CD14-positive monocyte (primary cell): ENCODE measurements at regions not wholly inside any gene's neighbourhood (a gene's known extent, or its start where the extent isn't known, plus 50 kb on each side); places are given as distances from the start of the nearest gene placed in this dataset.

ENCODE experiments used
- DNase-seq, 3 donors: peaks; one replicate each; pipeline ENCODE4 v3.0.0-alpha.2; 2011 to 2022
- H2AFZ ChIP-seq: 2 replicates; pipeline ENCODE4 v1.6.0; 2012; ENCODE audit warnings: mild to moderate bottlenecking, low read depth, low read length, inconsistent platforms; ENCODE audit not compliant: insufficient read depth, poor library complexity, severe bottlenecking
- H3K27ac ChIP-seq, 2 donors: 1 replicate in 1 of 2; 2 replicates in 1 of 2; pipeline ENCODE4 v1.5.1; 2012 to 2013; ENCODE audit warnings: low read length in 2 of 2, control low read depth in 1 of 2, inconsistent platforms in 1 of 2, low read depth in 1 of 2, mild to moderate bottlenecking in 1 of 2
- H3K27me3 ChIP-seq, 2 donors: one replicate each; pipeline versions ENCODE4 v1.6.0 to v1.6.1; 2011 to 2013; ENCODE audit warnings: low read length in 2 of 2; ENCODE audit not compliant: control insufficient read depth in 2 of 2, insufficient read depth in 2 of 2
- H3K36me3 ChIP-seq, 2 donors: replicated peaks in 1 of 2; 1 replicate in 1 of 2; 2 replicates in 1 of 2; pipeline versions ENCODE4 v1.5.1 to v1.6.1; 2012 to 2013; ENCODE audit warnings: low read length in 2 of 2, control low read depth in 1 of 2, inconsistent platforms in 1 of 2, mild to moderate bottlenecking in 1 of 2; ENCODE audit not compliant: insufficient read depth in 2 of 2, control insufficient read depth in 1 of 2
- H3K4me1 ChIP-seq, 2 donors: 1 replicate in 1 of 2; 2 replicates in 1 of 2; pipeline versions ENCODE4 v1.5.1 to v1.6.1; 2012 to 2013; ENCODE audit warnings: low read length in 2 of 2, control low read depth in 1 of 2, inconsistent platforms in 1 of 2, mild to moderate bottlenecking in 1 of 2, moderate library complexity in 1 of 2; ENCODE audit not compliant: insufficient read depth in 2 of 2, control insufficient read depth in 1 of 2
- H3K4me2 ChIP-seq: replicated peaks from 2 replicates; pipeline ENCODE3; 2012; ENCODE audit warnings: low read length, moderate library complexity, mild to moderate bottlenecking; ENCODE audit not compliant: poor library complexity, severe bottlenecking; ENCODE audit errors: extremely low read depth
- H3K4me3 ChIP-seq, 3 experiments: fragments of 200-600 bp in 1 of 3; sonication (generic) in 1 of 3; replicated peaks in 1 of 3; 1 replicate in 2 of 3; 2 replicates in 1 of 3; pipeline ENCODE4 v1.5.1; 2011 to 2013; ENCODE audit warnings: low read length in 3 of 3, mild to moderate bottlenecking in 3 of 3, control low read depth in 2 of 3, low read depth in 2 of 3, inconsistent platforms in 1 of 3, moderate library complexity in 1 of 3
- H3K79me2 ChIP-seq: 2 replicates; pipeline ENCODE4 v1.6.0; 2012; ENCODE audit warnings: mild to moderate bottlenecking, control low read depth, inconsistent platforms, low read length, moderate library complexity; ENCODE audit not compliant: insufficient read depth
- H3K9ac ChIP-seq: 2 replicates; pipeline ENCODE4 v1.6.0; 2017; ENCODE audit warnings: low read length, mild to moderate bottlenecking; ENCODE audit not compliant: insufficient read depth, poor library complexity, severe bottlenecking
- H3K9me3 ChIP-seq, 2 donors: replicated peaks in 1 of 2; 1 replicate in 1 of 2; 2 replicates in 1 of 2; pipeline versions ENCODE4 v1.5.1 to v1.6.1; 2012 to 2013; ENCODE audit warnings: low read length in 2 of 2, control low read depth in 1 of 2; ENCODE audit not compliant: control insufficient read depth in 1 of 2, insufficient read depth in 1 of 2
- H4K20me1 ChIP-seq: 2 replicates; pipeline ENCODE4 v1.6.0; 2012; ENCODE audit warnings: mild to moderate bottlenecking, low read length, control low read depth, moderate library complexity; ENCODE audit not compliant: insufficient read depth
- H3K27ac Mint-ChIP-seq, 7 donors: one replicate each; pipeline ENCODE4 v1.8.0; 2020; ENCODE audit warnings: mild to moderate bottlenecking in 7 of 7, mixed read lengths in 7 of 7, moderate library complexity in 6 of 7, inconsistent platforms in 2 of 7
- H3K27me3 Mint-ChIP-seq, 3 donors: one replicate each; pipeline ENCODE4 v1.8.0; 2021 to 2022; ENCODE audit warnings: low read depth in 3 of 3, mild to moderate bottlenecking in 3 of 3, mixed read lengths in 3 of 3, moderate library complexity in 3 of 3, inconsistent platforms in 1 of 3
- H3K36me3 Mint-ChIP-seq, 2 donors: one replicate each; pipeline ENCODE4 v1.8.0; 2020; ENCODE audit warnings: mixed read lengths in 2 of 2, inconsistent platforms in 1 of 2, mild to moderate bottlenecking in 1 of 2
- H3K4me1 Mint-ChIP-seq: one replicate; pipeline ENCODE4 v1.8.0; 2020; ENCODE audit warnings: mild to moderate bottlenecking, mixed read lengths
- H3K4me3 Mint-ChIP-seq, 2 donors: one replicate each; pipeline ENCODE4 v1.8.0; 2020; ENCODE audit warnings: mild to moderate bottlenecking in 2 of 2, mixed read lengths in 2 of 2, moderate library complexity in 1 of 2
- H3K9me3 Mint-ChIP-seq, 7 donors: one replicate each; pipeline ENCODE4 v1.8.0; 2020 to 2022; ENCODE audit warnings: mixed read lengths in 7 of 7, mild to moderate bottlenecking in 6 of 7, moderate library complexity in 6 of 7, inconsistent platforms in 2 of 7
- WGBS: methylation state at CpG from one replicate; pipeline ENCODE4 v1.1.5; 2013; ENCODE audit warnings: missing lambda C conversion rate; ENCODE audit not compliant: insufficient coverage; 5-methylcytosine and 5-hydroxymethylcytosine counted together
- intact Hi-C, 2 donors: fragments of 100-400 bp; cut with micrococcal nuclease; formaldehyde crosslinking; loops; one replicate each; pipeline versions ENCODE4 v1.15.0 to v1.15.1; 2023
- TF ChIP-seq, protein P1 (sequence below): fragments of 200-600 bp; IDR thresholded peaks from one replicate; pipeline ENCODE4 v1.8.0; 2022; ENCODE audit warnings: antibody characterized with exemption, mild to moderate bottlenecking

DNA sequence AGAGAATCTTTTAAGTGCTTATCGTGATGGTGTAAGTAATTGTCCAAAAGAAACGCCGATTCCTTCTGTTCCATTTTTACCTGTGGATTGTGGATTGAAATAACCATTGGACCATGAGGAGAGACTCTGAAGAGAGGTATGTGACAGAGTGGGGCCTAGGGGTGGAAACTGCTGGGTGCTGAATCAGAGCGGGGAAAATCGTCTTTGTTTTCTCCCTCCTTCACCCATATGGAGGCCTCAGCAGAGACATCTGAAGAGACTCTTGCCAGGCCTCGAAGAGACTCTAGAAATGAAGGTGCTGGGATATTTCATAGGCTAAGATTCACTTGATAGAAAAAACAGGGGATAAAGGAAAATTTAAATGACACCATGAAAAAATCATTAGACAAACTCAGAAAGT is 1327.0 kb downstream of the BRINP3 start:
- Histone ChIP-seq H3K9me3 (peaks cover 0 to 9% of the 10 kb centered on the region in 2 donors), H3K79me2 (no peaks in the 10 kb centered on the region), H3K4me2 (no peak overlapping the region), H3K4me1 (no peaks in the 10 kb centered on the region), H4K20me1 (no peaks in the 10 kb centered on the region), H3K9ac (no peak overlapping the region), H3K4me3 (no peak overlapping the region), H2AFZ (no peak overlapping the region), H3K27me3 (no peaks in the 10 kb centered on the region), H3K36me3 (no peaks in the 10 kb centered on the region), H3K27ac (no peak overlapping the region)
- Mint-ChIP-seq H3K4me3 (no peak overlapping the region), H3K27me3 (no peaks in the 10 kb centered on the region), H3K27ac (no peak overlapping the region), H3K9me3 (peaks cover 0 to 4% (median 3%) of the 10 kb centered on the region in 7 donors), H3K4me1 (no peaks in the 10 kb centered on the region), H3K36me3 (no peaks in the 10 kb centered on the region)
- intact Hi-C loops, result no loop called here
- no CpG with 5 or more reads among the region's 6 CpGs for WGBS
- TF ChIP-seq, protein P1, sequence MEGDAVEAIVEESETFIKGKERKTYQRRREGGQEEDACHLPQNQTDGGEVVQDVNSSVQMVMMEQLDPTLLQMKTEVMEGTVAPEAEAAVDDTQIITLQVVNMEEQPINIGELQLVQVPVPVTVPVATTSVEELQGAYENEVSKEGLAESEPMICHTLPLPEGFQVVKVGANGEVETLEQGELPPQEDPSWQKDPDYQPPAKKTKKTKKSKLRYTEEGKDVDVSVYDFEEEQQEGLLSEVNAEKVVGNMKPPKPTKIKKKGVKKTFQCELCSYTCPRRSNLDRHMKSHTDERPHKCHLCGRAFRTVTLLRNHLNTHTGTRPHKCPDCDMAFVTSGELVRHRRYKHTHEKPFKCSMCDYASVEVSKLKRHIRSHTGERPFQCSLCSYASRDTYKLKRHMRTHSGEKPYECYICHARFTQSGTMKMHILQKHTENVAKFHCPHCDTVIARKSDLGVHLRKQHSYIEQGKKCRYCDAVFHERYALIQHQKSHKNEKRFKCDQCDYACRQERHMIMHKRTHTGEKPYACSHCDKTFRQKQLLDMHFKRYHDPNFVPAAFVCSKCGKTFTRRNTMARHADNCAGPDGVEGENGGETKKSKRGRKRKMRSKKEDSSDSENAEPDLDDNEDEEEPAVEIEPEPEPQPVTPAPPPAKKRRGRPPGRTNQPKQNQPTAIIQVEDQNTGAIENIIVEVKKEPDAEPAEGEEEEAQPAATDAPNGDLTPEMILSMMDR, result no peak
- no peak for DNase-seq

DNA sequence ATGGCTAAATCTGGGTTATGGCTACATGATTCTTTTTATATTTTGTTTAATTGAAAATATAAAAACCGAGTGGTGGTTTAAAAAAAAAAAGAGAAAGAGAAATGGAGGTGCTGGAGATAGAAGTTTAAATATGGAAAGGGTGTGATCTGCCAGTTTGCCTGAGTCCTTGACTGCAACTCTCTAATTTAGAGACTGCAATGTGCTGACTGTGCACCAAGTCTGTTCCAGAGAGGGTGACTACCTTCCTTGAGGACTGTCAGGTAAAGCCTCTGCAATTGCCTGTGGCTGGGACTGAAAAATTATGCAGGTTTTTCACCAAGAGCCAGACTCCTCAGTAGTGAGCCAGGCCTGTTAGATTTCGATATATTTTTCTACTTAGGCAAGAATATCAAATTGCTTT is 1326.3 kb downstream of the BRINP3 start:
- DNase-seq, result no peak
- no peaks in the 10 kb centered on the region for H3K36me3 ChIP-seq
- intact Hi-C loops, result no loop called here

More for the DNA sequence above, 1326.3 kb downstream of the BRINP3 start:
- Mint-ChIP-seq H3K4me3 (no peak overlapping the region), H3K27ac (no peak overlapping the region), H3K4me1 (no peaks in the 10 kb centered on the region), H3K27me3 (no peaks in the 10 kb centered on the region), H3K36me3 (no peaks in the 10 kb centered on the region), H3K9me3 (peaks cover 0 to 6% (median 4%) of the 10 kb centered on the region in 7 donors)
- TF ChIP-seq, protein P1, result no peak
- Histone ChIP-seq H3K79me2 (no peaks in the 10 kb centered on the region), H3K4me1 (no peaks in the 10 kb centered on the region), H3K9me3 (peaks cover 0 to 11% of the 10 kb centered on the region in 2 donors), H3K4me2 (no peak overlapping the region), H3K27me3 (no peaks in the 10 kb centered on the region), H4K20me1 (no peaks in the 10 kb centered on the region), H2AFZ (no peak overlapping the region), H3K9ac (no peak overlapping the region), H3K27ac (no peak overlapping the region), H3K4me3 (no peak overlapping the region)
- no CpG with 5 or more reads among the region's 2 CpGs for WGBS
